SKM-1 (cell line): ENCODE measurements at regions not wholly inside any gene's neighbourhood (a gene's known extent, or its start where the extent isn't known, plus 50 kb on each side); places are given as distances from the start of the nearest gene placed in this dataset.

Experiments
- DNase-seq: peaks from one replicate; lab custom pipeline; 2025; ENCODE audit not compliant: unreplicated experiment; lab: John Stamatoyannopoulos, UW

GRCh38 chr9:18335825-18336224 lies 138.1 kb upstream of the ADAMTSL1 start:
- DNase-seq: no peak

GRCh38 chr9:18338042-18338441 lies 135.9 kb upstream of the ADAMTSL1 start:
- no peak for DNase-seq

- no peak for DNase-seq
Measured at GRCh38 chr9:18343784-18344183, 130.2 kb upstream of the ADAMTSL1 start.

GRCh38 chr9:18346745-18347144 lies 127.2 kb upstream of the ADAMTSL1 start:
- no peak for DNase-seq

- DNase-seq: no peak
Measured at GRCh38 chr9:18347386-18348082, 126.4 kb upstream of the ADAMTSL1 start.

GRCh38 chr9:18348083-18348475 lies 125.9 kb upstream of the ADAMTSL1 start:
- DNase-seq: no peak

- no peak for DNase-seq
Measured at GRCh38 chr9:18349530-18349929, 124.4 kb upstream of the ADAMTSL1 start.

- DNase-seq: no peak
Measured at GRCh38 chr9:18350036-18350435, 123.9 kb upstream of the ADAMTSL1 start.

GRCh38 chr9:18350995-18351595 lies 122.9 kb upstream of the ADAMTSL1 start:
- no peak for DNase-seq

GRCh38 chr9:18352711-18353110 lies 121.2 kb upstream of the ADAMTSL1 start:
- no peak for DNase-seq

GRCh38 chr9:18353473-18353872 lies 120.5 kb upstream of the ADAMTSL1 start:
- no peak for DNase-seq

- DNase-seq: no peak
Measured at GRCh38 chr9:18357321-18357720, 116.6 kb upstream of the ADAMTSL1 start.

- DNase-seq: no peak
Measured at GRCh38 chr9:18358325-18358724, 115.6 kb upstream of the ADAMTSL1 start.

GRCh38 chr9:18359335-18359734 lies 114.6 kb upstream of the ADAMTSL1 start:
- DNase-seq: no peak

- DNase-seq: no peak
Measured at GRCh38 chr9:18360005-18360404, 113.9 kb upstream of the ADAMTSL1 start.

- DNase-seq: no peak
Measured at GRCh38 chr9:18361646-18362045, 112.3 kb upstream of the ADAMTSL1 start.

- DNase-seq: no peak
Measured at GRCh38 chr9:18362166-18362565, 111.8 kb upstream of the ADAMTSL1 start.

GRCh38 chr9:18362901-18363685 lies 110.9 kb upstream of the ADAMTSL1 start:
- DNase-seq: no peak

GRCh38 chr9:18365651-18366050 lies 108.3 kb upstream of the ADAMTSL1 start:
- DNase-seq: no peak

- no peak for DNase-seq
Measured at GRCh38 chr9:18366184-18366583, 107.8 kb upstream of the ADAMTSL1 start.

- no peak for DNase-seq
Measured at GRCh38 chr9:18368206-18368605, 105.7 kb upstream of the ADAMTSL1 start.

GRCh38 chr9:18371141-18371540 lies 102.8 kb upstream of the ADAMTSL1 start:
- no peak for DNase-seq
